Neural crest cell (in vitro differentiated cells): ENCODE measurements at regions not wholly inside any gene's neighbourhood (a gene's known extent, or its start where the extent isn't known, plus 50 kb on each side); places are given as distances from the start of the nearest gene placed in this dataset.
"Not testable (repeated sequence)": the region's sequence is repeated elsewhere in the genome, so short reads cannot be mapped to it uniquely, and the experiment has no call there.

Experiments
- DNase-seq: peaks from one replicate; pipeline ENCODE4 v3.0.0; 2021; ENCODE audit warnings: low read depth, mixed read lengths, low spot score
- H3K27ac Mint-ChIP-seq: one replicate; pipeline ENCODE4 v1.8.0; 2021; ENCODE audit warnings: mild to moderate bottlenecking, mixed read lengths; ENCODE audit not compliant: unreplicated experiment
- H3K27me3 Mint-ChIP-seq: 2 replicates; pipeline ENCODE4 v1.8.0; 2021; ENCODE audit warnings: low read depth, mild to moderate bottlenecking, mixed read lengths
- H3K36me3 Mint-ChIP-seq: 2 replicates; pipeline ENCODE4 v1.8.0; 2021; ENCODE audit warnings: low read depth, mild to moderate bottlenecking, mixed read lengths
- H3K4me1 Mint-ChIP-seq: 2 replicates; pipeline ENCODE4 v1.8.0; 2021; ENCODE audit warnings: mixed read lengths
- H3K4me3 Mint-ChIP-seq: one replicate; pipeline ENCODE4 v1.8.0; 2021; ENCODE audit warnings: mild to moderate bottlenecking, mixed read lengths
- H3K9me3 Mint-ChIP-seq: 2 replicates; pipeline ENCODE4 v1.8.0; 2021; ENCODE audit warnings: mixed read lengths
- CTCF ChIP-seq: fragments of 200-600 bp; sonication (generic); conservative IDR thresholded peaks from 2 replicates; pipeline ENCODE4 v1.5.0; 2021; ENCODE audit warnings: antibody characterized with exemption, mild to moderate bottlenecking

GRCh38 chr16:85201574-85201973 lies 89.3 kb upstream of the CIBAR2 start:
- no peaks in the 10 kb centered on the region for H3K9me3 Mint-ChIP-seq
- TF ChIP-seq CTCF = no peak
- H3K27ac Mint-ChIP-seq = peak overlapping the region; percentile 36
- peak overlapping the region; percentile 9 for H3K4me3 Mint-ChIP-seq
- H3K27me3 Mint-ChIP-seq = no peaks in the 10 kb centered on the region
- peaks cover 50% of the 10 kb centered on the region for H3K4me1 Mint-ChIP-seq
- no peak for DNase-seq
- no peaks in the 10 kb centered on the region for H3K36me3 Mint-ChIP-seq

- H3K36me3 Mint-ChIP-seq = no peaks in the 10 kb centered on the region
- H3K4me1 Mint-ChIP-seq = peaks cover 45% of the 10 kb centered on the region
- no peak for TF ChIP-seq CTCF
- H3K9me3 Mint-ChIP-seq = no peaks in the 10 kb centered on the region
- H3K4me3 Mint-ChIP-seq = peak overlapping the region; percentile 38
- no peak for DNase-seq
- no peaks in the 10 kb centered on the region for H3K27me3 Mint-ChIP-seq
- H3K27ac Mint-ChIP-seq = peak overlapping the region; percentile 36
These were observed 89.9 kb upstream of the CIBAR2 start for GRCh38 chr16:85202051-85202601.

GRCh38 chr16:85202631-85203461 lies 90.6 kb upstream of the CIBAR2 start:
- H3K27me3 Mint-ChIP-seq = no peaks in the 10 kb centered on the region
- no peak for TF ChIP-seq CTCF
- peak overlapping the region; percentile 83 for H3K27ac Mint-ChIP-seq
- no peak overlapping the region for H3K4me3 Mint-ChIP-seq
- H3K9me3 Mint-ChIP-seq = no peaks in the 10 kb centered on the region
- H3K4me1 Mint-ChIP-seq = peaks cover 45% of the 10 kb centered on the region
- H3K36me3 Mint-ChIP-seq = no peaks in the 10 kb centered on the region
- DNase-seq = peak; percentile 58

- peaks cover 50% of the 10 kb centered on the region for H3K4me1 Mint-ChIP-seq
These were observed 91.2 kb upstream of the CIBAR2 start for GRCh38 chr16:85203462-85203813.

GRCh38 chr16:85204242-85205010 lies 92.2 kb upstream of the CIBAR2 start:
- Mint-ChIP-seq H3K36me3 (no peaks in the 10 kb centered on the region), H3K9me3 (no peaks in the 10 kb centered on the region), H3K4me3 (no peak overlapping the region), H3K27ac (no peak overlapping the region), H3K27me3 (no peaks in the 10 kb centered on the region), H3K4me1 (peaks cover 51% of the 10 kb centered on the region)
- DNase-seq = no peak
- TF ChIP-seq CTCF = no peak

More at GRCh38 chr16:85203462-85203813, 91.2 kb upstream of the CIBAR2 start:
- Mint-ChIP-seq H3K27me3 (no peaks in the 10 kb centered on the region), H3K9me3 (no peaks in the 10 kb centered on the region), H3K36me3 (no peaks in the 10 kb centered on the region), H3K27ac (no peak overlapping the region), H3K4me3 (no peak overlapping the region)
- no peak for TF ChIP-seq CTCF
- no peak for DNase-seq

- H3K27ac Mint-ChIP-seq, H3K36me3 Mint-ChIP-seq, H3K9me3 Mint-ChIP-seq, DNase-seq, H3K4me3 Mint-ChIP-seq, H3K27me3 Mint-ChIP-seq: not testable (repeated sequence)
- peaks cover 50% of the 10 kb centered on the region for H3K4me1 Mint-ChIP-seq
These were observed 93.0 kb upstream of the CIBAR2 start for GRCh38 chr16:85205257-85205656.
